Adrenal gland (tissue), 5 donors: ENCODE measurements at regions not wholly inside any gene's neighbourhood (a gene's known extent, or its start where the extent isn't known, plus 50 kb on each side); places are given as distances from the start of the nearest gene placed in this dataset.

Experiments used
- CTCF ChIP-seq, 6 experiments: fragments of 450-650 bp in 4 of 6; fragments of 200-600 bp in 2 of 6; sonication (generic) in 1 of 6; IDR thresholded peaks; 1 replicate in 5 of 6; 2 replicates in 1 of 6; pipeline versions ENCODE4 v1.5.1 to v1.8.0; 2016 to 2021; ENCODE audit warnings: antibody characterized with exemption in 6 of 6, mild to moderate bottlenecking in 2 of 6, moderate library complexity in 1 of 6
- POLR2A ChIP-seq, 2 donors: fragments of 450-650 bp; IDR thresholded peaks; one replicate each; pipeline ENCODE4 v1.6.1; 2017; ENCODE audit warnings: antibody characterized with exemption in 2 of 2, mild to moderate bottlenecking in 2 of 2, moderate library complexity in 1 of 2
- donor health status: DM: no; HTN: no; CAD: no.

GRCh38 chr2:126241001-126241400 is 415.0 kb upstream of the GYPC start:
- TF ChIP-seq CTCF (IDR thresholded peaks at IDR 0.05), result no peak
- TF ChIP-seq POLR2A (IDR thresholded peaks at IDR 0.05), result no peak
